OCI-LY3 (cell line): ENCODE measurements at regions not wholly inside any gene's neighbourhood (a gene's known extent, or its start where the extent isn't known, plus 50 kb on each side); places are given as distances from the start of the nearest gene placed in this dataset.

Experiments
- H2AFZ ChIP-seq: fragments of 200-600, 300-600 bp; shearing (Covaris generic); 2 replicates; pipeline ENCODE4 v1.6.0; 2014; ENCODE audit warnings: antibody characterized with exemption, low read depth, low read length
- H3K27ac ChIP-seq: fragments of 200-600, 300-600 bp; sonication (generic); 2 replicates; pipeline ENCODE4 v1.5.1; 2014; ENCODE audit warnings: mild to moderate bottlenecking, low read length, moderate library complexity, mixed read lengths
- H3K27me3 ChIP-seq: fragments of 200-600, 300-600 bp; sonication (generic); 2 replicates; pipeline ENCODE4 v1.6.1; 2014; ENCODE audit warnings: low read depth, low read length, mixed read lengths
- H3K36me3 ChIP-seq: fragments of 200-600, 300-600 bp; sonication (generic); replicated peaks from 2 replicates; pipeline ENCODE3; 2014; ENCODE audit warnings: low read depth, low read length, mixed read lengths
- H3K4me1 ChIP-seq: fragments of 300-600, 200-600 bp; sonication (generic); 2 replicates; pipeline ENCODE4 v1.6.1; 2014; ENCODE audit warnings: low read length, mixed read lengths
- H3K4me2 ChIP-seq: fragments of 200-600, 300-600 bp; sonication (generic); 2 replicates; pipeline ENCODE4 v1.6.1; 2014; ENCODE audit warnings: low read length, mixed read lengths
- H3K4me3 ChIP-seq: fragments of 300-600, 200-600 bp; sonication (generic); 2 replicates; pipeline ENCODE4 v1.5.1; 2014; ENCODE audit warnings: antibody characterized with exemption, mild to moderate bottlenecking, low read length, moderate library complexity
- H3K79me2 ChIP-seq: fragments of 300-600, 200-600 bp; shearing (Covaris generic); 2 replicates; pipeline ENCODE4 v1.6.1; 2014; ENCODE audit warnings: mild to moderate bottlenecking, low read length, mixed read lengths
- H3K9ac ChIP-seq: fragments of 300-600, 200-600 bp; shearing (Covaris generic); 2 replicates; pipeline ENCODE4 v1.6.0; 2014; ENCODE audit warnings: mild to moderate bottlenecking, low read length, moderate library complexity
- H3K9me3 ChIP-seq: fragments of 200-600, 300-600 bp; shearing (Covaris generic); 2 replicates; pipeline ENCODE4 v1.6.1; 2014; ENCODE audit warnings: low read length, mixed read lengths; ENCODE audit not compliant: insufficient read depth
- H4K20me1 ChIP-seq: fragments of 200-600, 300-600 bp; sonication (generic); 2 replicates; pipeline ENCODE4 v1.6.1; 2016; ENCODE audit warnings: low read length, mixed read lengths; ENCODE audit not compliant: insufficient read depth
- EZH2phosphoT487 ChIP-seq: fragments of 200-600 bp; shearing (Covaris generic); IDR thresholded peaks from 2 replicates; pipeline ENCODE4 v1.6.1; 2018; ENCODE audit warnings: antibody characterized with exemption, mixed run types, low read depth
- TF ChIP-seq, protein P1 (sequence below): fragments of 200-600, 300-600 bp; sonication (generic); IDR thresholded peaks from 2 replicates; pipeline ENCODE4 v1.5.1; 2014; ENCODE audit warnings: antibody characterized with exemption, low read length, low read depth

DNA sequence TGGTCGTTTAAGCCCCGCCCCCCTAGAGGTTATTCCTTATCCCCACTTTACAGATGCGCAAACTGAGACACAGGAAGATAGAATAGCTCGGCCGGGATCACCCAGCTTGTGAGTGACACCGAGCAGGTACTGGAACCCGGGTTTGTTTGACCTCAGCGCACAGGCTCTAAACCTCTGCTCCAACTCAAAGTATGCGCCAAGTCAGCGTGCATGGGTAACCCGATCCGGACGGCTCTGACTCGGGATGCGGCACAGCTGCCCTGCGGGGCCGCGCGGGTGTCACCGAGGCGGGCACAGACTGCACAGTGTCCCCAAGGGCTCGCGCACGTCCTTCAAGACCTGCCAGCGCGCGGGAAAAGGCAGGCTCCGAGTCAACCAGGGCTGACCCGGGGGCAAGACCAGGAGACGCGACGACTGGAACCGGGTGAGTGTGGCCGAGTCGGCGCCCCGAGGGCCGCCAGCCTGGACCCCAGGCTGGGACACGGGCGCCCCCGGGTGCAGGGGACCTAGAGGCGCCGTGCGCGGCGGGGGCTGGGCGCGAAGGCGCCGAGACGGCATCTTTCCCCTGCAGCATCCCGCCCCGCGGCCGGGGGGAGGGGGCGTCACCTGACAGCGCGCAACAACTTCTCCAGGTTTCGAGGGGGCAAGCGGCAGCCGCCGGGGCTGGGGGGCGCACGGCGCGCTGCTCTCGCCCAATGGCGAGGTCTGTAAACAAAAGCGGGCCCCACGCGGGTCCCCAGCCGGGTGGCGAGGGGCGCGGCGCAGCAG is 101.9 kb upstream of the SOD1 start:
- H4K20me1 ChIP-seq: peaks cover 5% of the 10 kb centered on the region; the same call in 1 of the 2 replicates
- no peak for TF ChIP-seq EZH2phosphoT487
- TF ChIP-seq, protein P1, sequence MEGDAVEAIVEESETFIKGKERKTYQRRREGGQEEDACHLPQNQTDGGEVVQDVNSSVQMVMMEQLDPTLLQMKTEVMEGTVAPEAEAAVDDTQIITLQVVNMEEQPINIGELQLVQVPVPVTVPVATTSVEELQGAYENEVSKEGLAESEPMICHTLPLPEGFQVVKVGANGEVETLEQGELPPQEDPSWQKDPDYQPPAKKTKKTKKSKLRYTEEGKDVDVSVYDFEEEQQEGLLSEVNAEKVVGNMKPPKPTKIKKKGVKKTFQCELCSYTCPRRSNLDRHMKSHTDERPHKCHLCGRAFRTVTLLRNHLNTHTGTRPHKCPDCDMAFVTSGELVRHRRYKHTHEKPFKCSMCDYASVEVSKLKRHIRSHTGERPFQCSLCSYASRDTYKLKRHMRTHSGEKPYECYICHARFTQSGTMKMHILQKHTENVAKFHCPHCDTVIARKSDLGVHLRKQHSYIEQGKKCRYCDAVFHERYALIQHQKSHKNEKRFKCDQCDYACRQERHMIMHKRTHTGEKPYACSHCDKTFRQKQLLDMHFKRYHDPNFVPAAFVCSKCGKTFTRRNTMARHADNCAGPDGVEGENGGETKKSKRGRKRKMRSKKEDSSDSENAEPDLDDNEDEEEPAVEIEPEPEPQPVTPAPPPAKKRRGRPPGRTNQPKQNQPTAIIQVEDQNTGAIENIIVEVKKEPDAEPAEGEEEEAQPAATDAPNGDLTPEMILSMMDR: no peak
- H3K27ac ChIP-seq: no peak overlapping the region

DNA sequence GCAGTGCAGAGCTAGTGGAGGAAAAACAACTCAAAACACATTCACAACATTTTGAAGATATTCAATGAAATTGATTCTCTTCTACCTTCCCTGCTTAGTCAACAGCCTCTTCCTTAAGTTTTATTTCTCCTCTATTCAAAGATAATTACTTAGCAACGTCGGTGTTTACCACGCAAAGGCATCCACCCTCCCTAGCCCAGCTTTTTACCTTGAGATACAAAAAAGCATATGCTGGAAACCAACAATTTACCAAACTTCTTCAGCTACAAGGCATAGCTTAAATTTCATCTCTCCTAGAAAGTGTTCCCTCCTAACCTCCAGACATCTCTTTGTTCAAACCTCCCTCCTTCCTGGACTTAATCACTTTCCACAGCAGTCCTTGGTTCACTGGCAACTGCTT is 102.8 kb upstream of the SOD1 start:
- peaks cover 27% of the 10 kb centered on the region for H3K27me3 ChIP-seq
- H3K4me3 ChIP-seq: no peak overlapping the region
- no peaks in the 10 kb centered on the region for H3K36me3 ChIP-seq
- peaks cover 5% of the 10 kb centered on the region; the same call in 1 of the 2 replicates for H4K20me1 ChIP-seq
- no peaks in the 10 kb centered on the region for H3K9me3 ChIP-seq
- H3K4me1 ChIP-seq: peaks cover 28% of the 10 kb centered on the region
- H3K27ac ChIP-seq: no peak overlapping the region
- TF ChIP-seq, protein P1: no peak
- TF ChIP-seq EZH2phosphoT487: no peak
- no peak overlapping the region for H3K4me2 ChIP-seq
- no peaks in the 10 kb centered on the region for H3K79me2 ChIP-seq
- H3K9ac ChIP-seq: no peak overlapping the region
- no peak overlapping the region for H2AFZ ChIP-seq

More for the DNA sequence above, 101.9 kb upstream of the SOD1 start:
- no peaks in the 10 kb centered on the region for H3K36me3 ChIP-seq
- no peak overlapping the region for H3K4me2 ChIP-seq
- H3K4me1 ChIP-seq: peaks cover 28% of the 10 kb centered on the region
- no peak overlapping the region for H2AFZ ChIP-seq
- H3K9me3 ChIP-seq: no peaks in the 10 kb centered on the region
- no peak overlapping the region for H3K4me3 ChIP-seq
- H3K27me3 ChIP-seq: peaks cover 27% of the 10 kb centered on the region
- no peaks in the 10 kb centered on the region for H3K79me2 ChIP-seq
- H3K9ac ChIP-seq: no peak overlapping the region

DNA sequence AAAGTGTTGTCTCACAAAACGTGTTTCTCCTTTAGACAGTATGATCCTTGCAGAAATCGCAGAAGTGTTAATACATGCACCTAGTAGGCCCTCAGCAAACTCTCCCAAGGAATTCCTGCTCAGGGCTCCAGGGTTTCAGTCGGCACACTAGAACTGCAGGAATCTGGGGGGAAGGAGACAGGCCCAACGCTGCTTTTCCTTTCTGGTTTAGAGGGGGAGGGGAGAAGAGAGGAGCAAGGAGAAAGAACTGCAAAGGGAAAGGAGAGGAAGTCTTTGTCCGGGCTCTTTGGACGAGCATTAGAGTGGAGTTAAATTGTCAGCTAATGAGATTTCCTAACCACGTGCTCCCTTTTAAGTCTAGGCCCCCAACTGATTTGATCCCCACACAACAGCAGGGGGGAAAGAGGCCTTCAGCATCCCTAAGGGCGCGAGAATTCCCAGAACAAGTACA is 103.7 kb upstream of the SOD1 start:
- TF ChIP-seq EZH2phosphoT487: no peak
- TF ChIP-seq, protein P1: no peak
- no peaks in the 10 kb centered on the region for H3K9me3 ChIP-seq
- H3K36me3 ChIP-seq: no peaks in the 10 kb centered on the region
- H3K27ac ChIP-seq: no peak overlapping the region
- no peak overlapping the region for H3K4me3 ChIP-seq
- H3K9ac ChIP-seq: no peak overlapping the region
- H3K4me1 ChIP-seq: peaks cover 24% of the 10 kb centered on the region
- H3K79me2 ChIP-seq: no peaks in the 10 kb centered on the region
- no peak overlapping the region for H3K4me2 ChIP-seq
- H3K27me3 ChIP-seq: peaks cover 27% of the 10 kb centered on the region
- no peak overlapping the region for H2AFZ ChIP-seq
- peaks cover 5% of the 10 kb centered on the region; the same call in 1 of the 2 replicates for H4K20me1 ChIP-seq

DNA sequence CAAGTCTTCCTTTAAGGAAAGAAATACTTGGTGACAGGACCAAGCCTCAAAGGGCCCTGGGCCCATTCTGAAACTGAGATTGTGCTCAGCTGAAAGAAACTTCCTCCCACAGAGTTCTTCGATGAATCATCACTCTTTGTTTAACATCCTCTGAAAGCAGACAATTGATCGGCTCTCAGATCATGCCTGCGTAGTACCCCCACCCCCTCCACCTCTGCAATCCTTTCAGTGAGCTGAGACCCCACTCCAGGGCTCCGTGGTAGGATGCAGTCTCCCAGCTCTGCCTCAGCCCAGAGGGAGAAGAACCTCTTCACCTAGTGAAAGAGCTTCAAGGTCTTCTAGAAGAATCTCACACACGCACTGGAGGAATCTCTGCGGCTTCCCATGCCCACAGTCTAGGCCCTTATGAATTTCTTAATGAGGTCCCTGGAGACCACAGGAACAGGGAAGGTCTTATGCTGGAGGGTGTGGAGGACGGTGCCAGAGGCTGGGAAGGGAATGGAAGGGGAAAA is 104.9 kb upstream of the SOD1 start:
- H3K4me1 ChIP-seq: peaks cover 23% of the 10 kb centered on the region
- H3K9ac ChIP-seq: no peak overlapping the region
- H3K36me3 ChIP-seq: no peaks in the 10 kb centered on the region
- H3K27ac ChIP-seq: no peak overlapping the region
- peak overlapping the region; percentile 60 for H3K4me2 ChIP-seq
- H3K27me3 ChIP-seq: peaks cover 27% of the 10 kb centered on the region
- H3K9me3 ChIP-seq: no peaks in the 10 kb centered on the region
- H3K79me2 ChIP-seq: no peaks in the 10 kb centered on the region
- TF ChIP-seq, protein P1: no peak
- no peak for TF ChIP-seq EZH2phosphoT487
- H3K4me3 ChIP-seq: peak overlapping the region; percentile 33; the same call in 1 of the 2 replicates
- H4K20me1 ChIP-seq: peaks cover 5% of the 10 kb centered on the region; the same call in 1 of the 2 replicates
- H2AFZ ChIP-seq: no peak overlapping the region
